PC-9 (cell line): ENCODE measurements at regions not wholly inside any gene's neighbourhood (a gene's known extent, or its start where the extent isn't known, plus 50 kb on each side); places are given as distances from the start of the nearest gene placed in this dataset.

Source experiments
- BruUV-seq: library from RNA; stranded (reverse); fragments of 400-500 nt; replicated peaks from 2 replicates; lab custom pipeline; 2021; lab: Mats Ljungman, UMichigan
- CTCF ChIA-PET: fragments of 300-600 bp; sonication (Branson Sonifier 250); formaldehyde crosslinking; loops from one replicate; lab custom pipeline; 2022; ENCODE audit warnings: antibody characterized with exemption; lab: Charles Lee
- POLR2A ChIA-PET: fragments of 300-600 bp; sonication (Branson Sonifier 250); formaldehyde crosslinking; loops from one replicate; lab custom pipeline; 2022; ENCODE audit warnings: antibody characterized with exemption; ENCODE audit not compliant: unreplicated experiment; lab: Charles Lee
- DNase-seq, 2 experiments: peaks; one replicate each; pipeline versions ENCODE4 v3.0.0 to v3.0.0-alpha.2; 2015 to 2022; ENCODE audit warnings: mixed read lengths in 1 of 2
- H2AFZ ChIP-seq: fragments of 200-600 bp; sonication (generic); 2 replicates; pipeline ENCODE4 v1.8.1; 2017; ENCODE audit warnings: antibody characterized with exemption
- H3F3A ChIP-seq: fragments of 200-600 bp; sonication (generic); 2 replicates; pipeline ENCODE4 v1.8.1; 2017; ENCODE audit warnings: antibody characterized with exemption, mild to moderate bottlenecking, low read depth; ENCODE audit not compliant: insufficient read depth
- H3K27ac ChIP-seq: fragments of 200-600 bp; sonication (generic); 2 replicates; pipeline ENCODE4 v1.6.1; 2016; ENCODE audit warnings: mixed run types
- H3K27me3 ChIP-seq: fragments of 200-600 bp; sonication (generic); 2 replicates; pipeline ENCODE4 v1.6.1; 2016; ENCODE audit warnings: low read depth, mixed run types; ENCODE audit not compliant: insufficient read depth
- H3K36me3 ChIP-seq: fragments of 200-600 bp; sonication (generic); 2 replicates; pipeline ENCODE4 v1.6.1; 2016; ENCODE audit warnings: low read depth, mixed run types
- H3K4me1 ChIP-seq: fragments of 200-600 bp; sonication (generic); replicated peaks from 2 replicates; pipeline ENCODE4 v1.6.1; 2016; ENCODE audit warnings: mixed run types; ENCODE audit not compliant: insufficient read depth
- H3K4me2 ChIP-seq: fragments of 200-600 bp; sonication (generic); 2 replicates; pipeline ENCODE4 v1.6.1; 2017; ENCODE audit warnings: mixed run types
- H3K4me3 ChIP-seq: fragments of 200-600 bp; sonication (generic); 2 replicates; pipeline ENCODE4 v1.6.1; 2016; ENCODE audit warnings: mixed run types
- H3K79me2 ChIP-seq: fragments of 200-600 bp; sonication (generic); 2 replicates; pipeline ENCODE4 v1.6.1; 2017; ENCODE audit warnings: low read depth, mixed run types
- H3K9me2 ChIP-seq: fragments of 200-600 bp; sonication (generic); 2 replicates; pipeline ENCODE4 v1.8.1; 2017; ENCODE audit warnings: mild to moderate bottlenecking; ENCODE audit not compliant: insufficient read depth
- H3K9me3 ChIP-seq: fragments of 200-600 bp; sonication (generic); 2 replicates; pipeline ENCODE4 v1.8.1; 2016; ENCODE audit warnings: low read depth; ENCODE audit not compliant: insufficient read depth
- H4K20me1 ChIP-seq: fragments of 200-600 bp; sonication (generic); 2 replicates; pipeline ENCODE4 v1.8.1; 2017; ENCODE audit not compliant: insufficient read depth
- CTCF ChIP-seq: fragments of 200-600 bp; sonication (generic); conservative IDR thresholded peaks from 2 replicates; pipeline ENCODE4 v1.6.1; 2017; ENCODE audit warnings: mixed run types, antibody characterized with exemption, mild to moderate bottlenecking, moderate library complexity
- EZH2 ChIP-seq: fragments of 200-600 bp; sonication (generic); IDR thresholded peaks from 2 replicates; pipeline ENCODE4 v1.8.0; 2017; ENCODE audit warnings: antibody characterized with exemption, low read depth
- intact Hi-C: fragments of 100-400 bp; cut with micrococcal nuclease; formaldehyde crosslinking; loops from one replicate; pipeline ENCODE4 v1.10.0; 2022; ENCODE audit not compliant: unreplicated experiment

GRCh38 chr1:191671236-191671635 lies 487.0 kb upstream of the RGS18 start:
- ChIA-PET CTCF (no interaction called here), POLR2A (no interaction called here)
- H2AFZ ChIP-seq = no peak overlapping the region
- no peak overlapping the region for H3K4me3 ChIP-seq
- H3F3A ChIP-seq = no peaks in the 10 kb centered on the region
- no peak overlapping the region for H3K27ac ChIP-seq
- no peak for DNase-seq
- no peaks in the 10 kb centered on the region for H3K27me3 ChIP-seq
- H3K9me3 ChIP-seq = no peaks in the 10 kb centered on the region
- no peaks in the 10 kb centered on the region for H3K9me2 ChIP-seq
- no peak overlapping the region for H3K4me2 ChIP-seq
- intact Hi-C loops = no loop called here
- no peaks in the 10 kb centered on the region for H3K36me3 ChIP-seq
- TF ChIP-seq EZH2 = no peak
- no peak for TF ChIP-seq CTCF
- no peaks in the 10 kb centered on the region for H4K20me1 ChIP-seq
- no peaks in the 10 kb centered on the region for H3K79me2 ChIP-seq
- no TSS peak for BruUV-seq
- peaks cover 9% of the 10 kb centered on the region; the same call in 1 of the 2 replicates for H3K4me1 ChIP-seq

- no peak overlapping the region for H2AFZ ChIP-seq
- H3K9me2 ChIP-seq = no peaks in the 10 kb centered on the region
- H3K4me3 ChIP-seq = no peak overlapping the region
- no TSS peak for BruUV-seq
- intact Hi-C loops = no loop called here
- H3F3A ChIP-seq = no peaks in the 10 kb centered on the region
- ChIA-PET CTCF (no interaction called here), POLR2A (no interaction called here)
- no peak overlapping the region for H3K27ac ChIP-seq
- H3K27me3 ChIP-seq = no peaks in the 10 kb centered on the region
- H4K20me1 ChIP-seq = no peaks in the 10 kb centered on the region
- H3K9me3 ChIP-seq = no peaks in the 10 kb centered on the region
- H3K36me3 ChIP-seq = no peaks in the 10 kb centered on the region
- H3K4me2 ChIP-seq = no peak overlapping the region
- DNase-seq = no peak
- TF ChIP-seq CTCF = no peak
- no peak for TF ChIP-seq EZH2
- no peaks in the 10 kb centered on the region for H3K4me1 ChIP-seq
- no peaks in the 10 kb centered on the region for H3K79me2 ChIP-seq
These were observed 483.6 kb upstream of the RGS18 start for GRCh38 chr1:191674626-191675179.

- DNase-seq = no peak
- H3K9me2 ChIP-seq = no peaks in the 10 kb centered on the region
- no peaks in the 10 kb centered on the region for H3K9me3 ChIP-seq
- H2AFZ ChIP-seq = 0 out of 2 replicates have a peak overlapping the region, but pooled peaks have one; percentile 41
- H3K79me2 ChIP-seq = no peaks in the 10 kb centered on the region
- no peaks in the 10 kb centered on the region for H3K4me1 ChIP-seq
- POLR2A ChIA-PET = no interaction called here
- TF ChIP-seq EZH2 (no peak), CTCF (no peak)
- no peaks in the 10 kb centered on the region for H4K20me1 ChIP-seq
- no peak overlapping the region for H3K4me3 ChIP-seq
- no TSS peak for BruUV-seq
- H3K27me3 ChIP-seq = no peaks in the 10 kb centered on the region
- H3K4me2 ChIP-seq = no peak overlapping the region
- intact Hi-C loops = no loop called here
- H3K27ac ChIP-seq = no peak overlapping the region
- CTCF ChIA-PET = no interaction called here
- no peaks in the 10 kb centered on the region for H3F3A ChIP-seq
- H3K36me3 ChIP-seq = no peaks in the 10 kb centered on the region
These were observed 482.1 kb upstream of the RGS18 start for GRCh38 chr1:191675856-191676783.
